HepG2 (cell line): ENCODE measurements at regions not wholly inside any gene's neighbourhood (a gene's known extent, or its start where the extent isn't known, plus 50 kb on each side); places are given as distances from the start of the nearest gene placed in this dataset.

Experiments used
- ATAC-seq: fragments of 200-7000 bp; cut with Tn5 transposase; 3 replicates; pipeline ENCODE4 v1.9.1; 2020; ENCODE audit warnings: mild to moderate bottlenecking, moderate library complexity
- BruUV-seq: library from RNA; stranded (reverse); fragments of 400-500 nt; replicated peaks from 2 replicates; lab custom pipeline; 2021; lab: Mats Ljungman, UMichigan
- CTCF ChIA-PET: fragments of 300-600 bp; formaldehyde crosslinking; extraction: SDS; loops from one replicate; lab custom pipeline; 2021; ENCODE audit warnings: low total read pairs, inconsistent platforms, low intra/inter-chr PET ratio; lab: Yijun Ruan, JAX
- POLR2A ChIA-PET: fragments of 350-600 bp; sonication (Branson Sonifier 250); formaldehyde crosslinking; loops from one replicate; lab custom pipeline; 2020; ENCODE audit warnings: antibody characterized with exemption, inconsistent platforms; lab: Yijun Ruan, JAX
- DNase-seq: peaks from one replicate; pipeline ENCODE4 v3.0.0-alpha.2; 2015; ENCODE audit warnings: low spot score
- FAIRE-seq: peaks from 3 replicates; lab custom pipeline; 2011; peaks lifted over from hg19 to GRCh38; lab: Jason Lieb, UNC
- H2AFZ ChIP-seq: one replicate; pipeline ENCODE4 v1.6.1; 2011; ENCODE audit warnings: low read length, inconsistent platforms
- H3K27ac ChIP-seq: fragments of 300-600 bp; 3 replicates; pipeline ENCODE4 v1.8.0; 2011; ENCODE audit warnings: mixed run types, mild to moderate bottlenecking, mixed read lengths, low read length, inconsistent platforms; ENCODE audit not compliant: insufficient read depth; ENCODE audit errors: extremely low read length
- H3K27me3 ChIP-seq, 2 experiments: fragments of 200-600 bp in 1 of 2; 2 replicates in 1 of 2; 3 replicates in 1 of 2; pipeline versions ENCODE4 v1.6.0 to v1.8.0; 2011; ENCODE audit warnings: low read length in 2 of 2, mild to moderate bottlenecking in 2 of 2, moderate library complexity in 2 of 2, inconsistent platforms in 1 of 2; ENCODE audit not compliant: insufficient read depth in 2 of 2, control insufficient read depth in 1 of 2
- H3K36me3 ChIP-seq, 2 experiments: fragments of 200-600 bp in 1 of 2; replicated peaks in 1 of 2; 2 replicates in 1 of 2; 3 replicates in 1 of 2; pipeline versions ENCODE4 v1.5.1 to v1.8.0; 2011; ENCODE audit warnings: low read length in 2 of 2, inconsistent platforms in 1 of 2; ENCODE audit not compliant: insufficient read depth in 2 of 2, control insufficient read depth in 1 of 2
- H3K4me1 ChIP-seq: 2 replicates; pipeline ENCODE4 v1.5.1; 2012; ENCODE audit warnings: low read length, inconsistent platforms; ENCODE audit not compliant: insufficient read depth
- H3K4me2 ChIP-seq: 2 replicates; pipeline ENCODE4 v1.6.0; 2011; ENCODE audit warnings: low read depth, low read length, inconsistent platforms
- H3K4me3 ChIP-seq, 3 experiments: fragments of 200-600 bp in 1 of 3; sonication (generic), shearing (Covaris generic) in 1 of 3; replicated peaks in 1 of 3; 2 replicates each; pipeline ENCODE4 v1.5.1; 2011 to 2016; ENCODE audit warnings: low read length in 3 of 3, inconsistent platforms in 2 of 3, low read depth in 2 of 3, mild to moderate bottlenecking in 2 of 3, control low read depth in 1 of 3, mixed read lengths in 1 of 3; ENCODE audit not compliant: insufficient read depth in 1 of 3
- H3K79me2 ChIP-seq: one replicate; pipeline ENCODE4 v1.6.1; 2011; ENCODE audit warnings: low read length, inconsistent platforms; ENCODE audit not compliant: insufficient read depth
- H3K9ac ChIP-seq: 2 replicates; pipeline ENCODE4 v1.6.0; 2011; ENCODE audit warnings: mild to moderate bottlenecking, low read depth, low read length, inconsistent platforms; ENCODE audit not compliant: insufficient read depth
- H3K9me3 ChIP-seq: 2 replicates; pipeline ENCODE4 v1.5.1; 2012; ENCODE audit warnings: mild to moderate bottlenecking, low read length
- H4K20me1 ChIP-seq: 2 replicates; pipeline ENCODE4 v1.6.0; 2011; ENCODE audit warnings: inconsistent platforms, mild to moderate bottlenecking, low read length, moderate library complexity; ENCODE audit not compliant: insufficient read depth
- AGO1 ChIP-seq: fragments of 200-400 bp; formaldehyde crosslinking; IDR thresholded peaks from 2 replicates; pipeline ENCODE4 v1.6.1; 2017; ENCODE audit warnings: mild to moderate bottlenecking, low read depth, low read length, moderate library complexity; ENCODE audit not compliant: poor library complexity, severe bottlenecking
- ATAD3A ChIP-seq: sonication (generic); formaldehyde crosslinking; IDR thresholded peaks from 2 replicates; pipeline ENCODE4 v1.4.0; 2020; ENCODE audit warnings: missing genetic modification reagents
- FOSL2 ChIP-seq: sonication (generic); formaldehyde crosslinking; IDR thresholded peaks from 2 replicates; pipeline ENCODE4 v1.4.0; 2020; ENCODE audit warnings: missing genetic modification reagents
- HOXA3 ChIP-seq: sonication (generic); formaldehyde crosslinking; IDR thresholded peaks from 2 replicates; pipeline ENCODE4 v1.5.0; 2020; ENCODE audit warnings: missing genetic modification reagents
- RAD21 ChIP-seq: fragments of 450-650 bp; formaldehyde crosslinking; IDR thresholded peaks from 2 replicates; pipeline ENCODE4 v1.5.0; 2020; ENCODE audit warnings: mild to moderate bottlenecking
- STAG1 ChIP-seq: sonication (generic); formaldehyde crosslinking; IDR thresholded peaks from 2 replicates; pipeline ENCODE4 v1.4.0; 2020; ENCODE audit warnings: missing genetic modification reagents
- ZMYM3 ChIP-seq: sonication (generic); formaldehyde crosslinking; IDR thresholded peaks from 2 replicates; pipeline ENCODE4 v1.5.1; 2020; ENCODE audit warnings: mild to moderate bottlenecking, missing genetic modification reagents
- WGBS: methylation state at CpG from one replicate; pipeline ENCODE4 v1.1.6; 2017; ENCODE audit warnings: low lambda C conversion rate; 5-methylcytosine and 5-hydroxymethylcytosine counted together
- in situ Hi-C: cut with HindIII; loops from 2 replicates; pipeline ENCODE4 v1.10.0; 2017; ENCODE audit warnings: low pct_unique_long_range_greater_than_20kb; ENCODE audit not compliant: extremely low pct_ligation_motif_present
- intact Hi-C: fragments of 100-400 bp; cut with micrococcal nuclease; formaldehyde crosslinking; loops from one replicate; pipeline ENCODE4 v1.10.0; 2022; ENCODE audit not compliant: unreplicated experiment
- TF ChIP-seq, protein P1 (sequence below): sonication (generic); formaldehyde crosslinking; IDR thresholded peaks from 2 replicates; pipeline ENCODE4 v1.4.0; 2020; ENCODE audit warnings: mild to moderate bottlenecking, missing genetic modification reagents
- TF ChIP-seq, protein P2 (sequence below): sonication (generic); formaldehyde crosslinking; IDR thresholded peaks from 2 replicates; pipeline ENCODE4 v1.5.0; 2020; ENCODE audit warnings: mild to moderate bottlenecking, missing genetic modification reagents

DNA sequence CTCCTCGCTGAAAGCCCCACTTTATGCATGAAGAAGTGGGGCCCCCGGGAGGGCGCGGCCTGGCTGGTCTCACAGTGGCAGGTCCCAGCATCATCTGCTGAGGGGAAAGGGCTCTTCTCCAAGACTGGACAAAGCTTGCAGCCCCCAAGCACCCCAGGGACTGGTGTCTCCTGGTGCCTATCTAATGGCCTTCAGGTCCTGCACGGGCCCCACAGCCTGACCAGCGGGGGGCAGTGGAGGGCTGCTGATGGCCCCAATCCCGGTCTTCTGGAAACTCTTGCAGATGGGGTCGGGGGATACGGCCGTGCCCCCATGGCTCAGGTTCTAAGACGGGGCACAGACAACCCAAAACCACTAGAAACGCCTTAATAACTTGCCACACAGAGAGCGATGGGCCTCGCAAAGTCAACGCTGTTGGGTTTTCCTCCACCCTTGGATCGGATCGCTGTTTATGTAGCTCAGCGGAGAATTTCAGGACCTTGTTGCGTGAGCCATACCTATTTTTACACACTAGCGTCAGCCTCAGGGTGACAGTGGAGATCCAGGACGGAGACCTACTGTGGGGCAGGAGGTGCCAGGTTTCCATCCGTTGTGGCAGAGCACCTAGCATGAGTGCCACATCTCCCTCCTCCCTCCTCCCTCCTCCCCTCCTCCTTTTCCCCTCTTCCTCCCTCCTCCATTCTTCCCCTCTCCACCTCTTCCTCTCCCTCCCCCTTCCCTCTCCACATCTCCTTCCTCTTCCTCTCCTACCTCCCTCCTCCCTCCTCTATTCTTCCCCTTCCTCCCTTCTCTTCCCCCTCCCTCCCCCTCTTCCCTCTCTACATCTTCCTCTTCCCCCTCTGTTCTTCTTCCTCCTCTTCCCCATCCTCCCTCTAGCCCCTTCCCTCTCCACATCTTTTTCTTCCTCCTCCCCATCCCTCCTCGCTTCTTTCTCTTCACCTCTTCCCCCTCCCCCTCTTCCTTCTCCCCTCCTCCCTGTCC, 79.3 kb upstream of the ALDH1L1 start (continued):
- no peak for TF ChIP-seq ATAD3A (CRISPR knock-in tag)
- TF ChIP-seq STAG1 = peak; percentile 92
- peak; percentile 87 for TF ChIP-seq RAD21 (CRISPR knock-in tag)
- TF ChIP-seq, protein P1, sequence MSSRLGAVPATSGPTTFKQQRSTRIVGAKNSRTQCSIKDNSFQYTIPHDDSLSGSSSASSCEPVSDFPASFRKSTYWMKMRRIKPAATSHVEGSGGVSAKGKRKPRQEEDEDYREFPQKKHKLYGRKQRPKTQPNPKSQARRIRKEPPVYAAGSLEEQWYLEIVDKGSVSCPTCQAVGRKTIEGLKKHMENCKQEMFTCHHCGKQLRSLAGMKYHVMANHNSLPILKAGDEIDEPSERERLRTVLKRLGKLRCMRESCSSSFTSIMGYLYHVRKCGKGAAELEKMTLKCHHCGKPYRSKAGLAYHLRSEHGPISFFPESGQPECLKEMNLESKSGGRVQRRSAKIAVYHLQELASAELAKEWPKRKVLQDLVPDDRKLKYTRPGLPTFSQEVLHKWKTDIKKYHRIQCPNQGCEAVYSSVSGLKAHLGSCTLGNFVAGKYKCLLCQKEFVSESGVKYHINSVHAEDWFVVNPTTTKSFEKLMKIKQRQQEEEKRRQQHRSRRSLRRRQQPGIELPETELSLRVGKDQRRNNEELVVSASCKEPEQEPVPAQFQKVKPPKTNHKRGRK = peak; percentile 83; the same call in 1 of the 2 replicates
- TF ChIP-seq, protein P2, sequence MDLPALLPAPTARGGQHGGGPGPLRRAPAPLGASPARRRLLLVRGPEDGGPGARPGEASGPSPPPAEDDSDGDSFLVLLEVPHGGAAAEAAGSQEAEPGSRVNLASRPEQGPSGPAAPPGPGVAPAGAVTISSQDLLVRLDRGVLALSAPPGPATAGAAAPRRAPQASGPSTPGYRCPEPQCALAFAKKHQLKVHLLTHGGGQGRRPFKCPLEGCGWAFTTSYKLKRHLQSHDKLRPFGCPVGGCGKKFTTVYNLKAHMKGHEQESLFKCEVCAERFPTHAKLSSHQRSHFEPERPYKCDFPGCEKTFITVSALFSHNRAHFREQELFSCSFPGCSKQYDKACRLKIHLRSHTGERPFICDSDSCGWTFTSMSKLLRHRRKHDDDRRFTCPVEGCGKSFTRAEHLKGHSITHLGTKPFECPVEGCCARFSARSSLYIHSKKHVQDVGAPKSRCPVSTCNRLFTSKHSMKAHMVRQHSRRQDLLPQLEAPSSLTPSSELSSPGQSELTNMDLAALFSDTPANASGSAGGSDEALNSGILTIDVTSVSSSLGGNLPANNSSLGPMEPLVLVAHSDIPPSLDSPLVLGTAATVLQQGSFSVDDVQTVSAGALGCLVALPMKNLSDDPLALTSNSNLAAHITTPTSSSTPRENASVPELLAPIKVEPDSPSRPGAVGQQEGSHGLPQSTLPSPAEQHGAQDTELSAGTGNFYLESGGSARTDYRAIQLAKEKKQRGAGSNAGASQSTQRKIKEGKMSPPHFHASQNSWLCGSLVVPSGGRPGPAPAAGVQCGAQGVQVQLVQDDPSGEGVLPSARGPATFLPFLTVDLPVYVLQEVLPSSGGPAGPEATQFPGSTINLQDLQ (CRISPR knock-in tag) = no peak
- no peak for TF ChIP-seq AGO1
- TF ChIP-seq HOXA3 (CRISPR knock-in tag) = no peak

DNA sequence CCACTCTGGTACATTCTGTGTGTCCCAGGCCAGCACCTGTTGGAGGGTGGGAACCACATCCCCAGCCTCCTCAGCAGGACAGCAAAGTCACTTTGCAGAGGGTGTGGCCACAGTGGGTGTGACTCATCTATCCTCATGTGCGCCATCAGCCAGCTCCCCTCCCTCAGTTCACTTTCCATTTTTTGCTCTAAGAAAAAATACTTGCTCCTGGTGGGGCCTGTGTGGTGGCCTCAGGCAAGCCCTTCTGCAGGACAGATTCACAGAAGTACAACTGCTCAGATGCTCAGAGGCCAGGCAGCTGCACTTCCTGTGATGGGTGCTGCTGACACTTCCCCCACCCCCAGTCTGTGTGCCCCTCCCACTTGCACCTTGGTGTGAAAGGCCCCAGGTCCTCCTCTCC, 78.3 kb upstream of the ALDH1L1 start:
- Histone ChIP-seq H3K4me2 (no peak overlapping the region), H2AFZ (no peak overlapping the region), H3K79me2 (no peaks in the 10 kb centered on the region), H4K20me1 (no peaks in the 10 kb centered on the region), H3K4me1 (peaks cover 23% of the 10 kb centered on the region), H3K9ac (no peak overlapping the region), H3K27me3 (no peaks in the 10 kb centered on the region), H3K36me3 (no peaks in the 10 kb centered on the region), H3K27ac (no peak overlapping the region), H3K4me3 (no peak overlapping the region), H3K9me3 (no peaks in the 10 kb centered on the region)
- in situ Hi-C loops (no loop called here), intact Hi-C loops (loop anchor here (1.0 kb wide), 1 partner anchor 131 kb away; no protein-coding TSS in a partner anchor)
- no peak for ATAC-seq
- ChIA-PET CTCF (interaction anchor here (2.5 kb wide), 1 partner anchor 130 kb away, joined by 54 read pairs; no protein-coding TSS in a partner anchor), POLR2A (no interaction called here)
- no TSS peak for BruUV-seq
- 14% methylated on average over 1 of the region's 1 CpG for WGBS
- no peak for TF ChIP-seq ZMYM3
- peak; percentile 36; the same call in 1 of the 2 replicates for TF ChIP-seq FOSL2 (CRISPR knock-in tag)
- no peak for DNase-seq
- no peak for FAIRE-seq
